G401 (cell line): ENCODE measurements at regions not wholly inside any gene's neighbourhood (a gene's known extent, or its start where the extent isn't known, plus 50 kb on each side); places are given as distances from the start of the nearest gene placed in this dataset.

ENCODE experiments used
- DNase-seq: peaks from one replicate; pipeline ENCODE4 v3.0.0-alpha.2; 2015; ENCODE audit warnings: low spot score
- in situ Hi-C: cut with HindIII; loops from 2 replicates; pipeline ENCODE4 v1.10.0; 2016; ENCODE audit warnings: low sequenced_read_pairs, mixed read lengths

GRCh38 chr16:65305266-65305959, 183.6 kb upstream of the CDH11 start:
- no peak for DNase-seq
- in situ Hi-C loops: no loop called here

GRCh38 chr16:65301029-65301428, 179.2 kb upstream of the CDH11 start:
- in situ Hi-C loops: no loop called here
- DNase-seq: no peak

- in situ Hi-C loops: no loop called here
- no peak for DNase-seq
Measured at GRCh38 chr16:65297453-65297852, 175.6 kb upstream of the CDH11 start.

- DNase-seq: no peak
- in situ Hi-C loops: no loop called here
Measured at GRCh38 chr16:65295527-65295926, 173.7 kb upstream of the CDH11 start.

DNA sequence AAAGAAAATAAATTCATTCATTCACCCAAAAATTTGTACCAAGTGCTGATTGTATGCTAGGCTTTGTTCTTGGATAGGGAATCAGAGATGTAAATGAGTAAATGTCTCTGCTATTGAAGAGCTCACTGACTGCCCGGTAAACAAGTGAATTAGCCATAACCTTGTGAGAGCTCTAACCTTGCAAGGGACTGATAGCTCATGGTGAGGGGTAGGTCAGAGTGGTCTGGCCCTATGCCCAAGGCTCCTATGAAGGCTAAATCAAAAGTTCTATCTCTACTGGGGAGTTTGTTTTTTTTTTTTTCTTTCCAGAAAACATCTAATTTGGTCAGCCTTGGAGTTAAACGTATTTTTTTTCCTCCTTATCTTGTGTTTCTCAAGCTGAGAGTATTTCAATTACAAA, 172.8 kb upstream of the CDH11 start:
- DNase-seq: no peak
- in situ Hi-C loops: no loop called here

- in situ Hi-C loops: no loop called here
- DNase-seq: no peak
Measured at GRCh38 chr16:65294165-65294564, 172.3 kb upstream of the CDH11 start.

GRCh38 chr16:65289022-65289421, 167.2 kb upstream of the CDH11 start:
- in situ Hi-C loops: no loop called here
- DNase-seq: no peak

DNA sequence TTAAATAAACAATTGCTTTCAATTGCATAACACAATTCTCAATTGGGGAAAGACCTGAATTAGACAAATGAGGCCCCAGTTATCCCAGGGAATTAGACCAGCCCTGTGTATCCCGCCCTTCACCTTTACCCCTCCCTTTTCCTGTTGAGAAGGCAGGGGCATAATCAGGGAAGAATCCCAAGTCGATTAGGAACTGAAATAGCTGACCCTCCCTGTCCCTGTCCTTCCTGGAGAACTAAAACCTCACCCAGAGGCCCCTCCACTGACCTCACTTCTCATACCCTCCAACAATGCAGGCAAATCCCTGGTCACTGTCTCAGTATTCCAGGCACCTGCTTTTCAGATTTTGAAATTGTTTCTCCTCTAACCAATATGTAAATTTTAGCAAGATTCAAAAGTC, 165.4 kb upstream of the CDH11 start:
- in situ Hi-C loops: no loop called here
- DNase-seq: no peak

- in situ Hi-C loops: no loop called here
- no peak for DNase-seq
Measured at GRCh38 chr16:65285128-65286048, 163.5 kb upstream of the CDH11 start.

DNA sequence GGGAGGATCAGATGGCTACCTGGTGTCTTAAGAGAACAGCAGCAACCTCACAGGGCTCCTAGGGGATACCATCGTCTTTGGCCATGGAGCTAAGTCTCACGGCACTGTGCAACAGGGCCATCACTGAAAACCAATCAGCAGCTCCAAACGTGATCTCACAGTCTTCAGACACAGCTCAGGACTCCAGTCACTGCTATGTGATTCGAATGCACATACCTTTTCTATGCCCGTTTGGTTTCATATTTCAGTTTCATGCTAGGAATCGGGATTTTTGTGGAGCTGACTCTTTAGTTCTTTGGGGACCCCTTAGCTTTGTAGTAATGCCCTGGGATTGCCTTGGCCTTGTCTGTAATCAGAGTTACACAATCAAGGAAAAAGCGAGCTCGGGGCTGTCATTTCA, 162.8 kb upstream of the CDH11 start:
- in situ Hi-C loops: no loop called here
- no peak for DNase-seq

DNA sequence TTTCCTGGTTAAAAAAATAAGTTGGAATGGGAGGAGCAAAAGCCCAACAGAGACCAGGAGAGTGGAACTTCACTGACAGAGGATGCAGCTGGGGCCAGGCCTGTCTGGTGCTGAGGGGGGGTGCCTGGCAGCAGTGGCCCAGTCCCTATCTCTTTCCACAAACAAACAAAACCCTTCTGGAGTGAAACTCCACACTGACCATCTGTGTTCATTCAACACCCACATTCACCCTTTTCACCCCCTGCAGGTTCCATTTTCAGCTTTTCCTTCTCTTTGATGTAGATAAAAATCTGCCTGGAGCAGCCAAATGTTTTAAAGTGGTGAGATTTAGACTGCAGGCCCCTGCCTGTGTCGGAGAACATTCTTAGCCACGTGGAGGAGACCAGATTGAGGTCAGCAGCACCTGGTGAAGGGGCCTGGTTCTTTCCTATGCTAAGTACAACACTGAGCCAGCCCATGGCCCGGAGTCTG, 161.4 kb upstream of the CDH11 start:
- DNase-seq: no peak
- in situ Hi-C loops: no loop called here

GRCh38 chr16:65281586-65281985, 159.7 kb upstream of the CDH11 start:
- in situ Hi-C loops: no loop called here
- DNase-seq: no peak

DNA sequence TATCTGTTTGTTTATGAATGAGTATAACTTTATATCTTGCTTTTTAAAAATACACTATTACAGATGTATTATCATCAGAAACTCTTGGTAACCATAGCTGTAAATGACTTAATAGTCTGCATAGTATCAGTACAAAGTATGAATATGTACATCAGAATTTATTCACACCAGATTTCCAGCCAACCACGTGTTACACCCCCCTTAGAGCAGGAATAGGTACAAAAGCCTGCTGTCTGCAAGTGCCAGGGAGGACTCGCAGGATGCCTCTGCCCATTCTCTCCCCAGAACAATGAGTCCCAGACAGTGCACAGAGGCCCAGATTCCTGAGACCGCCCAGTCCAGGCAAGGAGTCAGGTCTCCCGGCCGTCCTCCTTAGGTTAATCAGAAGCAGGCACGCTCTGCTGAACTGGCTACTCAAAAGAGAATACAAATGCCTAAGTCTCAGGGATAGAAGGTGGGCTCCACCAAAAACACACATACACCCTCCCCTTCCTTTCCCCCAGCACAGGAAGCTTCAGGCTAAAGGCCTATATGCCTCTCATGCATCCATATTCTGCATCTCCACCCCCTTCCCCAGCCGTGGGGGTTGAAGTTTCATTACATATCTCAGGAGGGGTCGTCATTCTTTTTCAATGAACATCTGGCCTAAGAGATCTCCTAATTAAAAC, 159.1 kb upstream of the CDH11 start:
- no peak for DNase-seq
- in situ Hi-C loops: no loop called here

DNA sequence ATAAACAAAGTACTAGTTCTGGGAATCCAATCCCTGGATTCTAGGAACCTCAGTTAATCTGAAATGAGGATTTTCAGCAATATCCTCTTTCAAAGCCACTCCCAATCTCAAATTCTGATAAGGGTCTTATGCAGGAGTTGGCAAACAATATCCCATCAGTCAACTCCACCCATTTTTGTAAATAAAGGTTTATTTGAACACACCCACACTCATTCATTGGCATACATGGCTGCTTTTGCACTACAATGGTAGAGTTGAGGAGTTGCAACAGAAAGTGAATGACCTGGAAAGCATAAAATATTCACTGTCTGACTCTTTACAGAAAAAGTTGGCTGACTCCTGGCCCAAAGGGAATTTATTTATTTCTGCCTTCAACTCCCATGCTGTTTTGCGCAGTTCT, 157.7 kb upstream of the CDH11 start:
- in situ Hi-C loops: no loop called here
- DNase-seq: no peak

- in situ Hi-C loops: no loop called here
- DNase-seq: no peak
Measured at GRCh38 chr16:65278874-65279273, 157.0 kb upstream of the CDH11 start.

GRCh38 chr16:65274566-65274965, 152.7 kb upstream of the CDH11 start:
- no peak for DNase-seq
- in situ Hi-C loops: no loop called here

DNA sequence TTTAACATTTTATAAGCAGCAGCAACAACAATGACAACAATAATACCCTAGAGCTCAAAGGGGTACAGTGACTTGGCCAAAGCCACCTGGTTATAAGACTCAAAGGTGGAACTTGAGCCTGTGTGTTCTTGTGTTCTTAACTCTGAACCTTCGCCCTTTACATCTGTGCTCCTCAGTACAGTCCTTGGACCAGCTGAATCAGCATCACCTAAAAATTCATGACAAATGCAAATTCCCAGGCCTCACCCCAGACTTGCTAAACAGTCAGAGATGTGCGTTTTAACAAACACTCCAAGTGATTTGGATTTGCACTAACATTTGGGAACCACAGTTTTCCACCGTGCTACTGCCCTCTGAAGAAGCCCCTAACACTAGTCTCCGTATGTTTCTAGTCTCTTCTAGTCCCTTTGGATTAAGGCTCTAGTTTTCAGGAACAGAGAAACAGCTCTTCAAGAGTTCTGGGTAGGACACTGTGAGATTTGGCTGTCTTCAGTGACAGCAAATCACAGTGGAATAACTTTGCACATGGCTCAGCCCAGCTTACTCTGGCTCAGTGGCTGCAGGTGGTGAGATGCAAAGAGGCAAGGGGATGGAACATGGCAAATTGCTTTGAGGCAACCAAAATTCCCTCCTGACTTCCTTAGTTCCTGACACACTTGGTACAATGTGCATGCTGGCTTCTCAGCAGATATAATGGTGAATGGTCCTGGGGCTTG, 151.0 kb upstream of the CDH11 start:
- no peak for DNase-seq
- in situ Hi-C loops: no loop called here

DNA sequence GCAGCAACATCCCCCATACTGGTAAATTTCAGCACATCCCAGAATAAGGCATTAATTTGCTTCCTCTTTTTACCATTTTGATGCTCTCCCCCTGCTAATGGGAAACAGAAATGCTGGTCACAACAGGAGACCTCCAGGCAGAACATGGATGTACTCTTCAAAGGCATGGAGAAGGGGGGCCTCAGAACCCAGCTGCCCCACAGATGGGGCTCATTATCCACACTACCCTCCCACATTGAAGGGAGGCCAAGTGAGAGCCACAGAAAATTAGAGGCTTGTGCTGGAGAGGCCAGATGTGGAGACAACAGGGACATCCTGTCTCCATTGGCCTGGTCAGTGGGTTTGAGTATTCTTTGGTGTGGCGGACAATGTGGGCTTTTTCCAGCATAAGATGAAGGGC, 150.1 kb upstream of the CDH11 start:
- in situ Hi-C loops: no loop called here

DNA sequence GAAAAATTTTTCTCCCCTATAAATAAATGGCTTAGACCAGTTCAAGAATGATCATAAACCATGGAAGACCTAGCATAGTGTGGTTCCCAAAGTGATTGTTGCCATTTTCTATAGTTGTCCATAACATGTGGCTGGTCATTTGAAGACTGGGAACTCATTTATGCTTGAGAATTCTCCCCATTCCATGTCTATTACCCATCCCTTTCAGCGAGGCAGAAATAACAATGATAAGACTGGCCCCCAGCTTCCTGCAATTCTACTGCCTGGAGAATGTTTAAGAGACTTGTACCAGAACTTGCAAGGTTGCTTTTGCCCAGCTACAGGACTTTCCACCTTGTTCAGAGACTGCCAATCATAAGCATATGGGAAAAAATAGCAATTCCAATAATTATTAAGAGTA, 146.5 kb upstream of the CDH11 start:
- in situ Hi-C loops: no loop called here
- DNase-seq: no peak

More for the DNA sequence above, 150.1 kb upstream of the CDH11 start:
- DNase-seq: no peak
